Activated T-helper 9 cell treated with anti-CD3 and anti-CD28 coated beads, Interleukin-2, amount 50 U/mL, for 16 hours (primary cell): ENCODE measurements at regions not wholly inside any gene's neighbourhood (a gene's known extent, or its start where the extent isn't known, plus 50 kb on each side); places are given as distances from the start of the nearest gene placed in this dataset.

Experiments used
- DNase-seq: peaks from one replicate; pipeline ENCODE4 v3.0.0-alpha.2; 2020; ENCODE audit warnings: low read depth

DNA sequence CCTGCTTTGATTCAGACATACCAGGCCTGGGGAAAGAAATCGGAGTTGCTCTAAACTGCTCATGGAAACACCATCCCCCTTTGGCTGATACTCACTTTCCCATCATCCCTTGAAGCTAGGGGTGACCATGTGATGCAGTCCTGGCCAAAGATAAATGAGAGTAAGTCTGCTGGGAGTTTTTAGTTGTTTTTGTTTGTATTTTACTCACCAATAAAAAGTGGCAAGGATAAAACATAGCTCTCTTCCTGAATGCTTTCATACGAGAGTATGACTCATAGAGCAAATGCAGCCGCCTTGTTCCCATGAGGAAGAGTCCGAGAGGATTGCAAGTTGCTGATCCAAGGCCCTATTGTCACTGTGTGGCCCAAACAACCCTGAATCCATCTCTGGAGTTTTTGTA lies 126.4 kb upstream of the TMEM132C start:
- DNase-seq: no peak

DNA sequence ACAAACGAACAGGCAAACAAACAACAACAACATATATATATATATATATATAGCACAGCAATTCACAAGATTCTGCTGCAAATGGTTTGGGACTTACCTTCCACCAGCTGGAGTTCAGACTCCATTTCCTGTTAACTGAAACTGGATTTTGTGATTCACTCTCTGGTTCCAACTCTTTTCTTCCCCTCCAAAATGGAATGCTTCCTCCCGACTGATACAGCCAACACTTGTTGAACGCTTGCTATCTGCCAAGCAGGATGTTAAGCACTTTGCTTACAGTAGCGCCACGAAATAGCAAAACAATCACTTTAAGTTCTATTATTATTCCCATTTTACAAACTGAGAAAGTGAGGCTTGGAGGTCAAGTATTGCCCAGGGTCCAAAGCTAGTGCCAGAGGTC lies 116.0 kb upstream of the TMEM132C start:
- DNase-seq: no peak

DNA sequence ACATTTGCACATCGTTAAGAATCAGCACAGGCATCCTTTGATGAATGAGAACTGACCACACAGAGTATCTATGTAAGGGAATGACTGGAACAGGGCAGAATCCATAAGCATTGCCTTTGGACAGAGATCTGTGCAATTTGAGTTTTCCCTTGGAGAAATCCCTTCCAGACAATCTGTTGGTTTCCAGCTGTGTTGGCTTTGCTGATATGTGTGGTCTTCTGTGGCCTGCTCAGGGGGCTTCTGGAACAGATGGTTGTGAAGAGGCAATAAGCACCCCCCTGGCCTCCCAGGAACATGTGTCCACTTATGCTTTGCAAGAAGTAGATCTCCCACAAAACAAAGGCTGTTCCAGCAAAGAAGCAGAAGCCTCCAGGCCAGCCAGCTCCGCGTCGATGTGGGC lies 111.4 kb upstream of the TMEM132C start:
- DNase-seq: no peak

DNA sequence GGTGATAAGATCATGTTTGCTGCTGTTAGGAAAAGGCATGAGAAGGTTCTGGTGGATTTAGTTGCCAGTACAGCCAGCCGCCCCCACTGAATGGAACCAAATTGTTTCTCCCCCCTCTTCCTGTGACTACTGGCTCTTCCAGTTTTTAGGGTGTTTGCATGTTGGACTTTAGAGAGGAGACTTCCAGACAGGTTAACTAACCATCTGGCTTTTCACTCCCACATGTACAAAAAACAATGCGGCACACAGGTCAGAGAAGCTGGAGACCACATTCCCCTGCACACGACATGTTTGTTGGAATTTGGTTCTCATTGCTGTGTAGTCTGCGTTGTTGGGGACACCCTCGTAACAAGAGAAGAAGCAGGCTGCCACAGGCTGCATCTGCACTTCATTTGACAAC lies 103.9 kb upstream of the TMEM132C start:
- DNase-seq: no peak

DNA sequence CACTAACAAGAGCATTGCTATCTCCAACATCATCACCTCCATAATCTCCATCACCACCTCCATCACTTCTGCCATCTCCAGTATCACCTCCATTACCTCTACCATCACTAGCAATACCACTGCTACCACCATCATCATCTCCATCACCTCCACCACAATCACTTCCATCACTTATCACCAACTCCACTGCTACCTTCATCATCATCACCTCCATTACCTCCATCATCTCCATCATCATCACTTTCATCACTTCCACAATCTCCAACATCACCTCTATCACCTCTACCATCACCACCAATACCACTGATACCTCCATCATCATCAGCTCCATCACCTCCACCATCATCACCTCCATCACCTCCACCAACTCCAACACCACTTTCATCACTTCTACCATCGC lies 102.4 kb upstream of the TMEM132C start:
- DNase-seq: no peak

DNA sequence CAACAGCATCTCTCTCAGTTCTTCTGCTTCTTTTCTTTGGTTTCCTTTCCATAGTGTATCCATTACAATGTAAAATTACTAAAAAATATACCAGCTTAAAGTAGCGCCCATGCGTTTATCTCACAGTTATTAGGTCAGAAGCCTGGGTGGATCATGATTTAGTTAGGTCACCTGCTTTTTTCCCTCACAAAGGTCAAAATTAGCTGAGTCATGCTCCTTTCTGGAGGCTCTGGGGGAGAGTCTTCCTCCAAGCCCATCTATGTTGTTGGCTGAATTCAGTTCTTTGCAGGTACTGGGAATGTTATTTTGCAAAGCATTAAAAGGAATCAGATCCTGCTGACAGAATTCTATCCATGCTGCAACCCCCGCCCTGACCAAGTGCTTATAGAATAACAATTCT lies 101.6 kb upstream of the TMEM132C start:
- DNase-seq: no peak

DNA sequence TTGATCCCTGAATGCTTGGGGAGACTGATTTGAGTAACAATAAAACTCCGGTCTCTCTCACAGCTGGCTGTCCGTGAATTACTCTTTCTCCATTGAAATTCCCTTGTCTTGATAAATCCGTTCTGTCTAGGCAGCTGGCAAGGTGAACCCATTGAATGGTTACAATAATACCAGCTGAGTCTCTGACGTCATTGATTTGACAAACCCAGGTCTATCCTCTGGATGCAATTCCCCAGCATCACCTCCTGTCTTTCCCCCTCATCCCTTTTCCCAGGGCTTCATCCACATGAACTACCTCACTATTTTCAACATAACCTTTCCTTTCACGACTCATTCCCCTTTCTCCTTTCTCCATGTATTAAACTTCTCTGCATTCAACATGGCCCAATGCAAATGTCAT lies 98.7 kb upstream of the TMEM132C start:
- DNase-seq: no peak

DNA sequence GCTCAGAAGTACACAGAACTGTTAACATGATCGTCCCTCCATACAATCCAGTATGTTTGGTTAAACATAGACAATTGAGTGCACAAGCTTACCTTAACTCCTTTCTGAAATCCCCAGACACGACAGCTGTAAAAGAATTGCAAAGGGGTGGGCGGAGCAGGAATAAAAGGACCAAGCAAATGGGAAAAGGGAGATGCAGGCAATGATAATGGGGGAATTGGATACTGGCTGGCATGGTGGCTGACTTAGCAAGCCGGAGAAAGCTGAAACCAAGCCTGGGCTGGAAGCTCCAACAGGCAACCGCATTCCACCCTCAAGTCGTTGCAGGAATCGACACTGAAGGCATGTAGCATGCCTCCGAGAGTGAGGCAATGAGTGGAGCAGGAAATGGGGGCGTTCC lies 96.8 kb upstream of the TMEM132C start:
- DNase-seq: no peak

DNA sequence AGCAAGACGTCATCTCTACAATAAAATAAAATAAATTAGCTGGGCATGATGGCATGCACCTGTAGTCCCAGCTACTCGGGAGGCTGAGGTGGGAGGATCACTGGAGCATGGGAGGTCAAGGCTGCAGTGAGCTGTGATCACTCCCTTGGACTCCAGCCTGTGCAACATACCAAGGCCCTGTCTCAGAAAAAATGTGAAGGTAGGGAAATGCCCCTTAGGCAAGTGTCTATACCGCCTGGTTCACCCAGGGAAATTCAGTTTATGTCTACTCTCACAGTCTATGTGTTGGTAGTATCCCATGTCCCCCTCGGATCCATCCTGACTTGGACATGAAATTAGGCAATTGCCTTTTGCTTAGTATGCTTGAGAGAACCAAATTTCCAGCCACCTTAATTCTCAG lies 88.4 kb upstream of the TMEM132C start:
- no peak for DNase-seq

DNA sequence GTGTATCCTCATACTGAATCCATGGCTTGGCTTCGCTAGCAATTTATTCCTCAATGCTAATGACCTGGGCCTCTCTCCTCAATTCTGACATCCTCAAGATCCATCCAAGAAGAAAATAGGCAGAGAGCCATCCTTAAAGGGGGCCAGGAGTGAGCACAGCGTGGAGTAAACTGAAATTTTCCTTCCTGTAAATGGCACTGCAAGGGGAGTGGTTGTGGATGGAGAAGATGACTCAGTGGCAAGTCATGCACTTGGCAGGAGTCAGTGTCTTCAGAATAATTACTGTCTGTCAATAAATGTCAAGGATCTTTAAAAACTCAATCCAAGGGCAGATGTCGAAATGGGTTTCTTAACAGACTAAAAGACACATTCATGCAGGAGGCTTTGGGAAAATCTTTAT lies 88.0 kb upstream of the TMEM132C start:
- no peak for DNase-seq

DNA sequence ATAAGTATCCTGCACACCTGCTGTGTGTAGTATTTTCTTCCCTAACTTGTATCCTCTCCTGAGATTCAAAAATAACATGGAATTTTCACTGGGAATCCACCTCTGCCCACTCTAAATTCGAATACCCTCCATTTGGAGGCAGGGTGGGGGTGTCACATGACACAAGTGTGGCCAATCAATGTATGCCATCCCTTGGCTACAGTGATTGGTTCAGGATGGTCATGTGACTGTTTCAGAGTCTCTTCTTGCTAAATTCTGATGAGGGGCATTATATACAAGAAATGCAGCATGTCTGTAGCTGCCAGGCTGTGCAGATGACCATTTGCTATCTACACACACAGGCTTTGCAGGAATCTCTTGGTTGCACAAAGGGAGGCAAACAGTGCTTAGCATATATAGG lies 86.8 kb upstream of the TMEM132C start:
- no peak for DNase-seq

DNA sequence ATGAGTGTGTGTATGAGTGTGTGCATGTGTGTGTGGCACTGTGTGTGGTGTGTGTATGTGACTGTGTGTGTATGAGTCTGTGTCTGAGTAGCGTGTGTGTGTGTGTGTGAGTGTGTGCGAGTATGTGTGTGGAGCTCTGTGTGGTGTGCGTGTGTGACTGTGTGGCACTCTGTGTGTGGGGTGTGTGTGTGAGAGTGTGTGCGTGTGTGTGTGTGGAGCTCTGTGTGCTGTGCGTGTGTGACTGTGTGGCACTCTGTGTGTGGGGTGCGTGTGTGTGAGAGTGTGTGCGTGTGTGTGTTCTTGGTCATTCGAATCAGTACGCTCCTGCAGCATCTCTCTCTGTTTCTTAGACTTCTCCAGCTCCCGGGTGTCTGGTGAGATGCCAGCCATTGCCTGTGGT lies 76.9 kb upstream of the TMEM132C start:
- no peak for DNase-seq

DNA sequence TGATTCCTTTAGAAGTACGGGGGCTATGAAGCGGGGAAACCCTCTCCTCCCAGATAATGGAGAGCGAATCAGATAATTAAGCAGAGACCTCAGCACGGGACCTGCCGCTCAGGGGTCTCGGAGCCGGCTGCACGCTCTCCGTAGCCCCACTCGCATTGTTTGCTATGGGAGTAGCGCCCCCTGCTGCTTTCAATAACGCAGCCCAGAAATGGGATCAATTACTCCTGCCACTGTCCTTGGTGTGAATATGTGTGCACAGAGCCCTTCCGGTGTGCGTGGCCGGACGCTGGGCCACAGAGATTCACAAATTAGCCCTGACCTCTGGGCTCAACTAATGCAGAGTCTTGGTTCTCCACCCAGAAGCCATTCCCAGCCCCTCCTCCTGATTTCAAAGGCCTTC lies 76.4 kb upstream of the TMEM132C start:
- DNase-seq: no peak

DNA sequence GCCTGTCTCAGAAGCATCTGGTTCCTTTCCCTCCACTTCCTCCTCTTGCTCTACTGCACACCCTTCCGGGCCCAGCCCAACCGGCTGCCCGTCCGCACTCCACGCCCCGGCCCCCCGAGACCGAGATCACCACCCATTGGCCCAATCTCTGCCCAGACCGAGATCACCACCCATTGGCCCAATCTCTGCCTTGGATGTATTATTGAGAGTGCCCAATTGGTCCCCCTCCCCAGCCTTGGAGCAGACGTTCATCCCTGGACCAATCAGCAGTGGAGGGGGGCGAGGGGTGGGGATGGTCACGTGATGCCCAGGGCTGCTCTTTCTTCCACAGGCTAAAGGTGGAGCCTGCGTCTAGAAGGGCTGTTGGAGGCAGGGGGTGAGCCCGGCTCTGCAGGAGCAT lies 75.6 kb upstream of the TMEM132C start:
- DNase-seq: no peak

DNA sequence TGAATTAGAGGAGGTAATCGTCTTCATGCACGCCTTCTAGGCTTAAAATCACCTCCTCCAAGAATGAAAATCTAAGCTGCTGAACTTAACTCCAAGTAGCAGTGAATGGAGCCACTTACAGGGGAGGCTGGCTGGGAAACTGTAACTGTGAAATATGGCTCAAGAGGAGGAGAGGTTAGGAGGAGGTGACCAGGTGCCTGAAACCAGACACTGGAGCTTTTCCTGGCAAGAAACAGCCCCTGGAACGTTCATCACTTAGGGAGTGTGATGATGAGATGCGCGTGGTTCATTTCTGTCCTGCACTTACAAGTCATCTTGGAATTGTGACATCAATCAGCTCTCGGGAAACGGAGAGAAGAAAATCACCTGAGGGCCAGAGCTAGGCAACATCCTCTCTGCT lies 62.3 kb upstream of the TMEM132C start:
- no peak for DNase-seq

DNA sequence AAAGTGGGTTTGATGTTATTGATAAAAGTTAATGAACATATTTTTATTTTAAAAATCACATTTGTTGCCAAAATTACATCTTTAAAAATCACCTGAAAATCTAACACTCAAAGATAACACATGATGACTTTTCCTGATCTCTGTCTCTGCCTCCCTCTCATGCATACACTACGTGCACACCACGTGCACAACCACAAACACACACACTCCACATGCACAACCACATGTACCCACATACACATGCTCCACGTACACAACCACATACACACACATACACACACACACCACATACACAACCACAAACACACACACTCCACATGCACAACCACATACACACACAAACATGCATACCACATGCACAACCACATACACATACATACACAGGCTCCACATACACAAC lies 61.8 kb upstream of the TMEM132C start:
- DNase-seq: no peak

DNA sequence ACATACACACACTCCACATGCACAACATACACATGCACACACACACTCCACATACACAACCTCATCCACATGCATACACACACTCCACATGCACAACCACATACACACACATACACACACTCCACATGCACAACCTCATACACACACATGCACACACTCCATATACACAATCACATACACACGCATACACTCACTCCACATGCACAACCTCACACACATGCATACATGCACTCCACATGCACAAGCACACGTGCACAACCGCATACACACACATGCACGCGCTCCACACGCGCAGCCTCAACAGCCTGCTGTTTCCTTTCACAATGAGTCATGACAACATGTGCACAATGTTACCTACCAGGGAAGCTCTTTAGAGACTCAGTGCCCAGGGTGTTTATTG lies 61.2 kb upstream of the TMEM132C start:
- DNase-seq: no peak
